Endodermal cell (in vitro differentiated cells): ENCODE measurements at regions not wholly inside any gene's neighbourhood (a gene's known extent, or its start where the extent isn't known, plus 50 kb on each side); places are given as distances from the start of the nearest gene placed in this dataset.

ENCODE experiments used
- DNase-seq: peaks from one replicate; pipeline ENCODE4 v3.0.0-alpha.2; 2017
- H3K27ac ChIP-seq: 2 replicates; pipeline ENCODE4 v1.5.1; 2013; ENCODE audit warnings: mild to moderate bottlenecking, low read depth, low read length, moderate library complexity
- H3K27me3 ChIP-seq: 2 replicates; pipeline ENCODE4 v1.6.1; 2013; ENCODE audit warnings: mild to moderate bottlenecking, low read length, moderate library complexity; ENCODE audit not compliant: insufficient read depth, control insufficient read depth, poor library complexity, severe bottlenecking
- H3K36me3 ChIP-seq: 2 replicates; pipeline ENCODE4 v1.7.0; 2013; ENCODE audit warnings: mild to moderate bottlenecking, low read length, moderate library complexity; ENCODE audit not compliant: control insufficient read depth, insufficient read depth
- H3K4me1 ChIP-seq: one replicate; pipeline ENCODE4 v1.7.0; 2013; ENCODE audit warnings: low read length; ENCODE audit not compliant: control insufficient read depth, insufficient read depth
- H3K4me3 ChIP-seq: 2 replicates; pipeline ENCODE4 v1.5.1; 2013; ENCODE audit warnings: mild to moderate bottlenecking, low read length, moderate library complexity
- H3K9ac ChIP-seq: 2 replicates; pipeline ENCODE4 v1.6.1; 2013; ENCODE audit warnings: mild to moderate bottlenecking, low read length, moderate library complexity; ENCODE audit not compliant: poor library complexity, severe bottlenecking; ENCODE audit errors: extremely low read depth
- H3K9me3 ChIP-seq: 2 replicates; pipeline ENCODE4 v1.6.1; 2013; ENCODE audit warnings: mild to moderate bottlenecking, low read length, moderate library complexity; ENCODE audit not compliant: control insufficient read depth
- H3K27ac Mint-ChIP-seq: 2 replicates; pipeline ENCODE4 v1.8.0; 2020; ENCODE audit warnings: mixed read lengths
- H3K27me3 Mint-ChIP-seq: 2 replicates; pipeline ENCODE4 v1.8.0; 2021; ENCODE audit warnings: mild to moderate bottlenecking, mixed read lengths; ENCODE audit not compliant: insufficient read depth
- H3K36me3 Mint-ChIP-seq: 2 replicates; pipeline ENCODE4 v1.8.0; 2020; ENCODE audit warnings: low read depth, mixed read lengths
- H3K4me1 Mint-ChIP-seq: 2 replicates; pipeline ENCODE4 v1.8.0; 2020; ENCODE audit warnings: mixed read lengths
- H3K4me3 Mint-ChIP-seq: 2 replicates; pipeline ENCODE4 v1.8.0; 2020; ENCODE audit warnings: mild to moderate bottlenecking, moderate library complexity, mixed read lengths
- H3K9me3 Mint-ChIP-seq: 2 replicates; pipeline ENCODE4 v1.8.0; 2020; ENCODE audit warnings: mild to moderate bottlenecking, mixed read lengths
- CTCF ChIP-seq: fragments of 200-600 bp; sonication (generic); conservative IDR thresholded peaks from 2 replicates; pipeline ENCODE4 v1.5.0; 2021; ENCODE audit warnings: antibody characterized with exemption, mild to moderate bottlenecking
- WGBS, 2 experiments: methylation state at CpG; one replicate each; pipeline versions ENCODE4 v1.1.5 to v1.1.7; 2013; ENCODE audit warnings: missing lambda C conversion rate in 2 of 2, mixed read lengths in 1 of 2; ENCODE audit not compliant: insufficient coverage in 1 of 2, insufficient read length in 1 of 2; 5-methylcytosine and 5-hydroxymethylcytosine counted together

GRCh38 chr13:89783221-89783755, 1564.2 kb upstream of the MIR17HG start:
- Mint-ChIP-seq H3K4me1 (no peaks in the 10 kb centered on the region), H3K9me3 (no peaks in the 10 kb centered on the region), H3K27ac (no peak overlapping the region), H3K4me3 (no peak overlapping the region), H3K27me3 (no peaks in the 10 kb centered on the region), H3K36me3 (no peaks in the 10 kb centered on the region)
- no peak overlapping the region for H3K9ac ChIP-seq
- H3K36me3 ChIP-seq: no peaks in the 10 kb centered on the region
- no peaks in the 10 kb centered on the region for H3K9me3 ChIP-seq
- no peaks in the 10 kb centered on the region for H3K27me3 ChIP-seq
- no peaks in the 10 kb centered on the region for H3K4me1 ChIP-seq
- 83 to 88% methylated on average over 2 to 5 of the region's 5 CpGs for WGBS, 2 experiments
- no peak for DNase-seq
- H3K4me3 ChIP-seq: no peak overlapping the region
- H3K27ac ChIP-seq: no peak overlapping the region
- no peak for TF ChIP-seq CTCF

GRCh38 chr13:89784161-89784809, 1563.2 kb upstream of the MIR17HG start:
- Mint-ChIP-seq H3K27ac (no peak overlapping the region), H3K4me3 (no peak overlapping the region), H3K36me3 (no peaks in the 10 kb centered on the region), H3K9me3 (no peaks in the 10 kb centered on the region), H3K4me1 (no peaks in the 10 kb centered on the region), H3K27me3 (no peaks in the 10 kb centered on the region)
- Histone ChIP-seq H3K9ac (no peak overlapping the region), H3K36me3 (no peaks in the 10 kb centered on the region), H3K9me3 (no peaks in the 10 kb centered on the region), H3K4me1 (no peaks in the 10 kb centered on the region), H3K27ac (no peak overlapping the region), H3K27me3 (no peaks in the 10 kb centered on the region), H3K4me3 (no peak overlapping the region)
- WGBS, 2 experiments: 87 to 100% methylated on average over 3 to 13 of the region's 13 CpGs
- DNase-seq: no peak
- TF ChIP-seq CTCF: no peak

GRCh38 chr13:89786531-89786930, 1561.0 kb upstream of the MIR17HG start:
- Mint-ChIP-seq H3K9me3 (no peaks in the 10 kb centered on the region), H3K4me3 (no peak overlapping the region), H3K27me3 (no peaks in the 10 kb centered on the region), H3K27ac (no peak overlapping the region), H3K4me1 (no peaks in the 10 kb centered on the region), H3K36me3 (no peaks in the 10 kb centered on the region)
- H3K27ac ChIP-seq: no peak overlapping the region
- H3K9ac ChIP-seq: no peak overlapping the region
- DNase-seq: no peak
- no peaks in the 10 kb centered on the region for H3K4me1 ChIP-seq
- no peak for TF ChIP-seq CTCF
- H3K9me3 ChIP-seq: no peaks in the 10 kb centered on the region
- 90% methylated on average over 1 of the region's 1 CpG for WGBS, 2 experiments
- no peak overlapping the region for H3K4me3 ChIP-seq
- H3K27me3 ChIP-seq: no peaks in the 10 kb centered on the region
- no peaks in the 10 kb centered on the region for H3K36me3 ChIP-seq
